OCI-M1 (cell line): ENCODE measurements at regions not wholly inside any gene's neighbourhood (a gene's known extent, or its start where the extent isn't known, plus 50 kb on each side); places are given as distances from the start of the nearest gene placed in this dataset.

ENCODE experiments used
- DNase-seq: peaks from one replicate; lab custom pipeline; 2025; lab: John Stamatoyannopoulos, UW

GRCh38 chr12:81811061-81811777, 52.1 kb upstream of the PPFIA2 start:
- no peak for DNase-seq

GRCh38 chr12:81809829-81810595, 50.9 kb upstream of the PPFIA2 start:
- DNase-seq: peak; percentile 19

GRCh38 chr12:81809113-81809777, 50.1 kb upstream of the PPFIA2 start:
- DNase-seq: no peak
